Fibroblast of mammary gland (primary cell): ENCODE measurements at regions not wholly inside any gene's neighbourhood (a gene's known extent, or its start where the extent isn't known, plus 50 kb on each side); places are given as distances from the start of the nearest gene placed in this dataset.

Source experiments
- DNase-seq: peaks from one replicate; pipeline ENCODE4 v3.0.0-alpha.2; 2010; ENCODE audit warnings: low read depth
- H3K4me3 ChIP-seq: 2 replicates; pipeline ENCODE4 v1.5.1; 2011; ENCODE audit warnings: low read depth, mild to moderate bottlenecking, low read length, moderate library complexity; ENCODE audit not compliant: control insufficient read depth
- CTCF ChIP-seq: conservative IDR thresholded peaks from 2 replicates; pipeline ENCODE4 v1.5.1; 2011; ENCODE audit warnings: low read depth, low read length, inconsistent platforms; ENCODE audit not compliant: control insufficient read depth, insufficient read depth

DNA sequence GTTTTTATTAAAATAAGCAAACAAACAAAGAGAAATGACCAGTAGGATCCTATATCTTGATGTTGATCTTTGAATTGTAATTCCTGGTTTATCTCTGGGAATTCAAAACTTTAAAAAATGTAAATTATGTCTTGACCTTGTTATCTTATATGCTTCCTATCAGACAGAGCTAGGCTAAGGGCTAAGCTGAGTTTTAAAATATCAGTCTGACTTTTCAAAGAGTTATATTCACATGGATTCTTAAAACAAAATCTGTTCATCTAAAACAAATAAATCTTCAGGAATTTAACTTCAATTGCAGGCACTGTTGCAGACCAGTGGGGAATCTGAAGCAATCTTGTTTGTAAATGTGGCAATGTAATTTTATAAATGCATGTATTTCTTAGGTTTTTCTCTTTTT lies 1144.1 kb downstream of the LRFN5 start:
- DNase-seq = no peak

GRCh38 chr14:42742084-42742483 lies 1135.4 kb downstream of the LRFN5 start:
- no peak for TF ChIP-seq CTCF

More for the DNA sequence above, 1144.1 kb downstream of the LRFN5 start:
- H3K4me3 ChIP-seq = no peak overlapping the region
- TF ChIP-seq CTCF = no peak

GRCh38 chr14:42736408-42736807 lies 1129.7 kb downstream of the LRFN5 start:
- no peak for DNase-seq
- TF ChIP-seq CTCF = no peak

More at GRCh38 chr14:42742084-42742483, 1135.4 kb downstream of the LRFN5 start:
- DNase-seq = no peak
- no peak overlapping the region for H3K4me3 ChIP-seq

DNA sequence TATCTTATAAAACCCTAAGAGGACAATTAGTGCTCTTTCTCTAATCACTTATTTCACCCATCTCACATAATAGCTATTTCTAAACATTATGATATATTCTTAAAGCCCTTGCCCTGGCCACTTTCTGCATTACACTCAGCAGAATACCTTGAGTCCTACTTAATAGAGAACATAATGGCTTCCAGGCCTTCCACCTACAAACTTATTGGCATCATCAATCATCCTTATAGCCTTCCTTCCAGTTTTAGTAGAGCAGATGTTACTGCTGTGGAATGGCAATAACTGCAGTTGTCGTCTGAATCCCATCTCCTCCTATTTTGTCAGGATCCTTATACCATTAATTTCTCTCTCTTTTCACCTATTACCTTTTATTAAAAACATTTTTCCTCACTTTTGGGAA lies 1127.4 kb downstream of the LRFN5 start:
- no peak for TF ChIP-seq CTCF

More at GRCh38 chr14:42736408-42736807, 1129.7 kb downstream of the LRFN5 start:
- H3K4me3 ChIP-seq = no peak overlapping the region

DNA sequence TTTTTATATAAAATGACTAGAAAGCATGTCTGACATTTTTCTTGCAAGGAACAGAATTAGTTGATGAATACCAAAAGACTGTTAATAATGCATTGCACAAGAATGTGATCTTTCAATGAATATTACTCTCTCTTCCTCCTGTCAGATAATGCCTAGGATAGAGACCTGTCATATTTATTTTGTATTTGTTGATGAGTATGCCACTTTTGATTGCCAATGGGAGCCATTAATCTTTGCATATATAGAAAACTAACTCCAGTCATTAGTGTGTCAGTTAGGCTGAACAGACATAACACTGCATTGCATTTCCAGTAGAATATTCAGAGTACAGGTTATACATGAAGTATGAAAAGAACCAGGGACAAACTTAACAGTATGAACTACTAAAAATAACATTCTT lies 1125.3 kb downstream of the LRFN5 start:
- TF ChIP-seq CTCF = no peak
- no peak overlapping the region for H3K4me3 ChIP-seq
- DNase-seq = no peak

More for the DNA sequence above, 1127.4 kb downstream of the LRFN5 start:
- peak; percentile 10 for DNase-seq
- H3K4me3 ChIP-seq = no peak overlapping the region

GRCh38 chr14:42731480-42731879 lies 1124.8 kb downstream of the LRFN5 start:
- no peak overlapping the region for H3K4me3 ChIP-seq
- DNase-seq = no peak
- no peak for TF ChIP-seq CTCF

DNA sequence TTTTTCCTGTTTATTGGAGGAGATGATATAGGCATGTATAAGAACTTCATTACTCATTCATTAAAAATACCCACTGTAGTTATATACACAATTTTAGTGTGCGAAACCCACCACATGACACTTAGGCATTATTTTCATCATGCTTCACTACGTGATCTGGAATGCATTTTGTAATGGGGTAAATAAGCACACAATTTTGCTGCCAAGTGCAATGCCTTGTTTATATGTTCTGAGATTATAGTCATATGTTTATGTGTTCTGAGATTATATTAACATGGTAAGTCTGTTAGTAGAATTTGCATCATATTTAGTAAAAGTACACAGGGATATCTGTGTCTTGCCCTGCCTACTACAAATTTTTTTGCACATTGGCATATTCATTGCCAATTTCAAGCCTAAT lies 1123.0 kb downstream of the LRFN5 start:
- no peak for DNase-seq
- H3K4me3 ChIP-seq = no peak overlapping the region
- TF ChIP-seq CTCF = no peak
